ENCODE measurements at regions not wholly inside any gene's neighbourhood (a gene's known extent, or its start where the extent isn't known, plus 50 kb on each side); places are given as distances from the start of the nearest gene placed in this dataset.

DNA sequence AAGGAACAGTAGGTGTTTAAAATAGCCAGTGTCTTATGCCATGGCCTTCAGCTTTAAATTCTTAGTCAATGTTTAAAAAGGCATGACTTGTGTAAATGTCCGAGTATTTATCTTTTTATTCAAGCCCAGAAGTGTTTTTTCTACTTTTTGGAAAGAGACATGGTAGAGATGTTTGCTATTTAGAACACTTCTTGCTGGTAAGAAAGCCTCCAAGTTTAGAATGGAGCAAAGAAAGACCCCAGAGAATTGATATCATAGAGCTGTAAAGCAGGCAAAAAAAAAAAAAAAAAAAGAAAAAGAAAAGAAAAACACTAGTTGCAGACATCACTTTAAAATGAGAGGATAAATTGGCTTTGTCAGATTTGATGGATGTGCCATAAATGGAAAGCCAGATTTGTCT is 375.1 kb downstream of the TMEM167A start:
- TF ChIP-seq POLR2A (IDR thresholded peaks at IDR 0.05; ENCODE audit: low read depth, low read length) (no peak), POLR2AphosphoS5 (IDR thresholded peaks at IDR 0.05; ENCODE audit: low read depth, low read length) (no peak), TAF1 (IDR thresholded peaks at IDR 0.05; ENCODE audit: low read depth, low read length) (no peak), PAX5 (IDR thresholded peaks at IDR 0.05; ENCODE audit: insufficient read depth, low read length, severe bottlenecking) (no peak), SPI1 (IDR thresholded peaks at IDR 0.05; ENCODE audit: low read depth, low read length) (no peak)
